Fibroblast of mammary gland (primary cell): ENCODE measurements at regions not wholly inside any gene's neighbourhood (a gene's known extent, or its start where the extent isn't known, plus 50 kb on each side); places are given as distances from the start of the nearest gene placed in this dataset.

Experiments
- DNase-seq: peaks from one replicate; pipeline ENCODE4 v3.0.0-alpha.2; 2010; ENCODE audit warnings: low read depth
- H3K4me3 ChIP-seq: 2 replicates; pipeline ENCODE4 v1.5.1; 2011; ENCODE audit warnings: low read depth, mild to moderate bottlenecking, low read length, moderate library complexity; ENCODE audit not compliant: control insufficient read depth
- CTCF ChIP-seq: conservative IDR thresholded peaks from 2 replicates; pipeline ENCODE4 v1.5.1; 2011; ENCODE audit warnings: low read depth, low read length, inconsistent platforms; ENCODE audit not compliant: control insufficient read depth, insufficient read depth

- no peak overlapping the region for H3K4me3 ChIP-seq
- no peak for TF ChIP-seq CTCF
- DNase-seq, result peak; percentile 48
Observed at GRCh38 chr1:238485057-238485911, 594.6 kb upstream of the ZP4 start.

GRCh38 chr1:238484121-238484520 is 593.4 kb upstream of the ZP4 start:
- no peak overlapping the region for H3K4me3 ChIP-seq

GRCh38 chr1:238476841-238477240 is 586.1 kb upstream of the ZP4 start:
- TF ChIP-seq CTCF, result no peak
- no peak for DNase-seq
- H3K4me3 ChIP-seq, result no peak overlapping the region

More at GRCh38 chr1:238484121-238484520, 593.4 kb upstream of the ZP4 start:
- DNase-seq, result peak; percentile 31
- TF ChIP-seq CTCF, result no peak

GRCh38 chr1:238475712-238476111 is 585.0 kb upstream of the ZP4 start:
- no peak for TF ChIP-seq CTCF

GRCh38 chr1:238474263-238474662 is 583.5 kb upstream of the ZP4 start:
- no peak overlapping the region for H3K4me3 ChIP-seq
- no peak for DNase-seq
- no peak for TF ChIP-seq CTCF

More at GRCh38 chr1:238475712-238476111, 585.0 kb upstream of the ZP4 start:
- H3K4me3 ChIP-seq, result no peak overlapping the region
- no peak for DNase-seq

GRCh38 chr1:238469146-238469631 is 578.5 kb upstream of the ZP4 start:
- TF ChIP-seq CTCF, result no peak
- no peak overlapping the region for H3K4me3 ChIP-seq
- no peak for DNase-seq
